Embryonic facial prominence (tissue), 1 donor: ENCODE measurements at regions not wholly inside any gene's neighbourhood (a gene's known extent, or its start where the extent isn't known, plus 50 kb on each side); places are given as distances from the start of the nearest gene placed in this dataset.
"Not testable (repeated sequence)": the region's sequence is repeated elsewhere in the genome, so short reads cannot be mapped to it uniquely, and the experiment has no call there.

Experiments
- DNase-seq: peaks from one replicate; pipeline ENCODE4 v3.0.0-alpha.2; 2016; ENCODE audit errors: extremely low spot score

GRCh38 chr2:107747964-107748583, 78.6 kb upstream of the RGPD4 start:
- DNase-seq: no peak

GRCh38 chr2:107751936-107752335, 74.8 kb upstream of the RGPD4 start:
- no peak for DNase-seq

- not testable (repeated sequence) for DNase-seq
Measured at GRCh38 chr2:107753806-107754205, 72.9 kb upstream of the RGPD4 start.

GRCh38 chr2:107757223-107757622, 69.5 kb upstream of the RGPD4 start:
- no peak for DNase-seq

- DNase-seq: no peak
Measured at GRCh38 chr2:107760620-107761364, 65.9 kb upstream of the RGPD4 start.

GRCh38 chr2:107772353-107772752, 54.3 kb upstream of the RGPD4 start:
- no peak for DNase-seq

- DNase-seq: no peak
Measured at GRCh38 chr2:107775211-107775610, 51.5 kb upstream of the RGPD4 start.

GRCh38 chr2:107775791-107776190, 50.9 kb upstream of the RGPD4 start:
- no peak for DNase-seq

- DNase-seq: no peak
Measured at GRCh38 chr2:107776362-107776761, 50.3 kb upstream of the RGPD4 start.
